ENCODE measurements at regions not wholly inside any gene's neighbourhood (a gene's known extent, or its start where the extent isn't known, plus 50 kb on each side); places are given as distances from the start of the nearest gene placed in this dataset.

GRCh38 chr13:42658019-42658418 lies 84.1 kb downstream of the TNFSF11 start:
- peaks cover 66% of the 10 kb centered on the region in 2 donors for H3K27me3 Mint-ChIP-seq
- WGBS (ENCODE audit: insufficient coverage): 85% methylated on average over 6 of the region's 9 CpGs

GRCh38 chr13:42660333-42660965 lies 86.5 kb downstream of the TNFSF11 start:
- CTCF ChIA-PET: no interaction called here
- H3K9me3 Mint-ChIP-seq: no peaks in the 10 kb centered on the region
- Histone ChIP-seq H3K4me3 (ENCODE audit: control insufficient read depth in 1 of 2, extremely low read depth in 1 of 2, low read length in 1 of 2) (no peak overlapping the region), H3K36me3 (ENCODE audit: control insufficient read depth in 2 of 2, extremely low read depth in 1 of 2, insufficient read depth in 1 of 2, low read length in 1 of 2) (no peaks in the 10 kb centered on the region), H3K4me1 (ENCODE audit: control insufficient read depth in 1 of 2, extremely low read depth in 1 of 2, insufficient read depth in 2 of 2, low read length in 2 of 2) (no peaks in the 10 kb centered on the region), H3K27me3 (replicated peaks in 1 of 2; ENCODE audit: control insufficient read depth in 2 of 2, extremely low read depth in 1 of 2, insufficient read depth in 2 of 2, low read length in 1 of 2) (no peaks in the 10 kb centered on the region), H3K27ac (ENCODE audit: low read length) (no peak overlapping the region), H3K9me3 (no peaks in the 10 kb centered on the region)
- H3K27me3 Mint-ChIP-seq: peaks cover 70 to 74% of the 10 kb centered on the region in 2 donors
- H3K36me3 Mint-ChIP-seq: no peaks in the 10 kb centered on the region
- DNase-seq (no peak), ATAC-seq (replicated peaks in 1 of 4) (no peak)
- WGBS (ENCODE audit: insufficient coverage): no CpG with 5 or more reads among the region's 5 CpGs
- H3K4me1 Mint-ChIP-seq: no peaks in the 10 kb centered on the region
- H3K27ac Mint-ChIP-seq: no peak overlapping the region
- no peak overlapping the region for H3K4me3 Mint-ChIP-seq
- POLR2A ChIA-PET: interaction anchor here in 1 of 2 donors (0.5 kb wide), 1 partner anchor 707 kb away, joined by 7 read pairs; no protein-coding TSS in a partner anchor

More at GRCh38 chr13:42658019-42658418, 84.1 kb downstream of the TNFSF11 start:
- Histone ChIP-seq H3K4me1 (ENCODE audit: control insufficient read depth in 1 of 2, extremely low read depth in 1 of 2, insufficient read depth in 2 of 2, low read length in 2 of 2) (no peaks in the 10 kb centered on the region), H3K36me3 (ENCODE audit: control insufficient read depth in 2 of 2, extremely low read depth in 1 of 2, insufficient read depth in 1 of 2, low read length in 1 of 2) (no peaks in the 10 kb centered on the region), H3K27me3 (replicated peaks in 1 of 2; ENCODE audit: control insufficient read depth in 2 of 2, extremely low read depth in 1 of 2, insufficient read depth in 2 of 2, low read length in 1 of 2) (no peaks in the 10 kb centered on the region), H3K9me3 (no peaks in the 10 kb centered on the region), H3K4me3 (ENCODE audit: control insufficient read depth in 1 of 2, extremely low read depth in 1 of 2, low read length in 1 of 2) (no peak overlapping the region), H3K27ac (ENCODE audit: low read length) (no peak overlapping the region)
- no peak for ATAC-seq (replicated peaks in 1 of 4)
- Mint-ChIP-seq H3K27ac (no peak overlapping the region), H3K9me3 (no peaks in the 10 kb centered on the region), H3K4me1 (no peaks in the 10 kb centered on the region), H3K4me3 (no peak overlapping the region), H3K36me3 (no peaks in the 10 kb centered on the region)
- CTCF ChIA-PET: no interaction called here
- no peak for DNase-seq
- POLR2A ChIA-PET: no interaction called here

DNA sequence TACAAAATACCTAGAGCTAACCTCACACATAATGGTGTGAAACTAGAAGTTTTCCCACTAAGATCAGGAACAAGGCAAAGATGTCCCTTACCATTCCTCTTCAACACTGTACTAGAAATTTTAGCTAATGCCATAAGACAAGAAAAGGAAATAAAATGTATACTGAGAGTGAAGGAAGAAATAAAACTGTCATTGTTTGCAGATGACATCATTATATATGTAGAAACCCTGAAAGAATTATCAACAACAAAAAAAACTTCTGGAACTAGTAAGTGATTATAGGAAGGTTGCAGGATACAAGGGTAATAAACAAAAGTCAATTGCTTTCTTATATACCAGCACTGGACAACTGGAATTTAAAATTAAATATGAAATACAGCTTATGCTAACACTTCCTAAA lies 93.7 kb downstream of the TNFSF11 start:
- H3K36me3 Mint-ChIP-seq: no peaks in the 10 kb centered on the region
- peaks cover 17 to 29% of the 10 kb centered on the region in 2 donors for H3K27me3 Mint-ChIP-seq
- CTCF ChIA-PET: no interaction called here
- Histone ChIP-seq H3K36me3 (ENCODE audit: control insufficient read depth in 2 of 2, extremely low read depth in 1 of 2, insufficient read depth in 1 of 2, low read length in 1 of 2) (no peaks in the 10 kb centered on the region), H3K27ac (ENCODE audit: low read length) (no peak overlapping the region), H3K4me3 (ENCODE audit: control insufficient read depth in 1 of 2, extremely low read depth in 1 of 2, low read length in 1 of 2) (no peak overlapping the region), H3K4me1 (ENCODE audit: control insufficient read depth in 1 of 2, extremely low read depth in 1 of 2, insufficient read depth in 2 of 2, low read length in 2 of 2) (no peaks in the 10 kb centered on the region), H3K27me3 (replicated peaks in 1 of 2; ENCODE audit: control insufficient read depth in 2 of 2, extremely low read depth in 1 of 2, insufficient read depth in 2 of 2, low read length in 1 of 2) (peaks cover 0 to 2% of the 10 kb centered on the region in 2 experiments), H3K9me3 (no peaks in the 10 kb centered on the region)
- no peak for ATAC-seq (replicated peaks in 1 of 4)
- POLR2A ChIA-PET: no interaction called here
- no peak overlapping the region for H3K4me3 Mint-ChIP-seq
- no peak overlapping the region for H3K27ac Mint-ChIP-seq
- H3K4me1 Mint-ChIP-seq: no peaks in the 10 kb centered on the region
- H3K9me3 Mint-ChIP-seq: peaks cover 8 to 16% (median 10%) of the 10 kb centered on the region in 3 donors
- no peak for DNase-seq

- Histone ChIP-seq H3K27me3 (replicated peaks in 1 of 2; ENCODE audit: control insufficient read depth in 2 of 2, extremely low read depth in 1 of 2, insufficient read depth in 2 of 2, low read length in 1 of 2) (peaks cover 0 to 2% of the 10 kb centered on the region in 2 experiments), H3K4me1 (ENCODE audit: control insufficient read depth in 1 of 2, extremely low read depth in 1 of 2, insufficient read depth in 2 of 2, low read length in 2 of 2) (no peaks in the 10 kb centered on the region), H3K36me3 (ENCODE audit: control insufficient read depth in 2 of 2, extremely low read depth in 1 of 2, insufficient read depth in 1 of 2, low read length in 1 of 2) (no peaks in the 10 kb centered on the region), H3K9me3 (no peaks in the 10 kb centered on the region), H3K27ac (ENCODE audit: low read length) (no peak overlapping the region), H3K4me3 (ENCODE audit: control insufficient read depth in 1 of 2, extremely low read depth in 1 of 2, low read length in 1 of 2) (no peak overlapping the region)
- Mint-ChIP-seq H3K36me3 (no peaks in the 10 kb centered on the region), H3K27me3 (peaks cover 0 to 18% of the 10 kb centered on the region in 2 donors), H3K4me3 (no peak overlapping the region), H3K4me1 (no peaks in the 10 kb centered on the region), H3K9me3 (peaks cover 5 to 9% (median 8%) of the 10 kb centered on the region in 3 donors), H3K27ac (no peak overlapping the region)
- no peak for ATAC-seq (replicated peaks in 1 of 4)
- ChIA-PET CTCF (no interaction called here), POLR2A (no interaction called here)
- 73% methylated on average over 3 of the region's 7 CpGs for WGBS (ENCODE audit: insufficient coverage)
- no peak for DNase-seq
Observed at GRCh38 chr13:42671502-42671901, 97.5 kb downstream of the TNFSF11 start.

DNA sequence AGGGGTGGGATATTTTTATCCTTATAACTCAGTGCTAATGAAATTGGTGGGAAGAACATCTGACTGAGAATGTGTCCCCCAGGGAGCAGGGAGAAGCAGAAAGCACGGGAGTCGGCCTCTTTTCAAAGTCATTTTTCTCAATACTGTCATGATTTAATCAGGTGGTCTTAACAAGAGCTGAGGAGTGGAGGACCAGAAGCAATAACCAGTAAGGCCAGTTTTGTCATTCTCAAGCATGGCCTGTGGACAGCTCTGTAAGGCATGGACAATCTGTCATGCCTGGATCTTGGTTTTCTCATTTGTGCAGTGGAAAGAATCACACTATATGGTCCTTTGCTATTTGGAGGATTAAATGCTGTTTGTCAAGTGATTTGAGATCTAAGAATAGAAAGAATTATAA lies 99.7 kb downstream of the TNFSF11 start:
- Histone ChIP-seq H3K27me3 (replicated peaks in 1 of 2; ENCODE audit: control insufficient read depth in 2 of 2, extremely low read depth in 1 of 2, insufficient read depth in 2 of 2, low read length in 1 of 2) (peaks cover 0 to 2% of the 10 kb centered on the region in 2 experiments), H3K36me3 (ENCODE audit: control insufficient read depth in 2 of 2, extremely low read depth in 1 of 2, insufficient read depth in 1 of 2, low read length in 1 of 2) (no peaks in the 10 kb centered on the region), H3K4me1 (ENCODE audit: control insufficient read depth in 1 of 2, extremely low read depth in 1 of 2, insufficient read depth in 2 of 2, low read length in 2 of 2) (no peaks in the 10 kb centered on the region), H3K4me3 (ENCODE audit: control insufficient read depth in 1 of 2, extremely low read depth in 1 of 2, low read length in 1 of 2) (no peak overlapping the region), H3K9me3 (no peaks in the 10 kb centered on the region), H3K27ac (ENCODE audit: low read length) (no peak overlapping the region)
- WGBS (ENCODE audit: insufficient coverage): no CpG with 5 or more reads among the region's 2 CpGs
- H3K4me3 Mint-ChIP-seq: no peak overlapping the region
- peaks cover 0 to 18% of the 10 kb centered on the region in 2 donors for H3K27me3 Mint-ChIP-seq
- no peak for DNase-seq
- H3K4me1 Mint-ChIP-seq: no peaks in the 10 kb centered on the region
- peaks cover 0 to 5% (median 0%) of the 10 kb centered on the region in 3 donors for H3K9me3 Mint-ChIP-seq
- ChIA-PET POLR2A (no interaction called here), CTCF (no interaction called here)
- H3K36me3 Mint-ChIP-seq: no peaks in the 10 kb centered on the region
- H3K27ac Mint-ChIP-seq: no peak overlapping the region
- ATAC-seq (replicated peaks in 1 of 4): no peak

DNA sequence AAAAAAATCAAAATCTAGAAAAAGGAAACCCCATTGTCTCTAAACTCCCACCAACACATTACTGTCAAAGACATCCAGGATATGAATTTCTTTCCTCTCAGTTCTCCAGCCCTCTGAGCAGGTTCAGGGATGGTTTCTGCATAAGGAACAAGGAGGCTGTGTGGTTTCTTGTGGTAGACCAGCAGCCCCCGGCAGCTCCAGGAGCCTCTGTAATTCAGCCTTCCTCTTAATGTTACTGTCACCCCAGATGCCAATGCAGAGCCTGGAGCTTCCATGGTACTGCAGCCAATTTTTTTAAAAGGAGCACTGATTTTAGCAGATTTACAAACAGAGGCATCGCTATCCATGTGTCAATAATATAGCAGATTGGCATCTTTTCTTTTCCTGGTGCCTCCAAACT lies 100.6 kb upstream of the FAM216B start:
- Histone ChIP-seq H3K9me3 (no peaks in the 10 kb centered on the region), H3K27ac (ENCODE audit: low read length) (no peak overlapping the region), H3K36me3 (ENCODE audit: control insufficient read depth in 2 of 2, extremely low read depth in 1 of 2, insufficient read depth in 1 of 2, low read length in 1 of 2) (no peaks in the 10 kb centered on the region), H3K4me1 (ENCODE audit: control insufficient read depth in 1 of 2, extremely low read depth in 1 of 2, insufficient read depth in 2 of 2, low read length in 2 of 2) (no peaks in the 10 kb centered on the region), H3K27me3 (replicated peaks in 1 of 2; ENCODE audit: control insufficient read depth in 2 of 2, extremely low read depth in 1 of 2, insufficient read depth in 2 of 2, low read length in 1 of 2) (peaks cover 0 to 5% of the 10 kb centered on the region in 2 experiments), H3K4me3 (ENCODE audit: control insufficient read depth in 1 of 2, extremely low read depth in 1 of 2, low read length in 1 of 2) (no peak overlapping the region)
- ChIA-PET CTCF (no interaction called here), POLR2A (no interaction called here)
- Mint-ChIP-seq H3K27me3 (peaks cover 14 to 17% of the 10 kb centered on the region in 2 donors), H3K36me3 (no peaks in the 10 kb centered on the region), H3K4me3 (no peak overlapping the region), H3K4me1 (no peaks in the 10 kb centered on the region), H3K27ac (no peak overlapping the region), H3K9me3 (no peaks in the 10 kb centered on the region)
- DNase-seq: no peak
- WGBS (ENCODE audit: insufficient coverage): 90% methylated on average over 2 of the region's 2 CpGs
- ATAC-seq (replicated peaks in 1 of 4): no peak

All from T-cell (primary cell).